ENCODE measurements at regions not wholly inside any gene's neighbourhood (a gene's known extent, or its start where the extent isn't known, plus 50 kb on each side); places are given as distances from the start of the nearest gene placed in this dataset.

DNA sequence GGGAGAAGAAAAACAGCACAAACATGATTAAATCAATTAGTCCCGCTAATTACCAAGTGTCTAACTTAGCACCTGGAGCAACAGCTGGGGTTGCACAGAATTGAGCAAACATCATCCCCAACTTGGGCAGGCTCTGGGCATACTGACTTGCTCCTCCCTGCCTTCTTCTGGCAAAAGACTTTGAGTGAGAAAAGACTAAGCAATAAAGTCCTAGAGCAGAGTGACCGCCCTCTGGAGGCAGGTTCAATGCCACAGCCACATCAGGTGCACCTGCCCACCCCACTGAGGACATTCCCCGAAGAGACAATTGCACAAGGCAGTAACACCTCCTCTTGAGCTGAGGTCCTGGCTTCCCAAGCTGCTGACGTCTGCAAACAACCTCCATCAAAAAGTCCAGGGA is 358.3 kb downstream of the SOX9 start:
- no peak for DNase-seq

DNA sequence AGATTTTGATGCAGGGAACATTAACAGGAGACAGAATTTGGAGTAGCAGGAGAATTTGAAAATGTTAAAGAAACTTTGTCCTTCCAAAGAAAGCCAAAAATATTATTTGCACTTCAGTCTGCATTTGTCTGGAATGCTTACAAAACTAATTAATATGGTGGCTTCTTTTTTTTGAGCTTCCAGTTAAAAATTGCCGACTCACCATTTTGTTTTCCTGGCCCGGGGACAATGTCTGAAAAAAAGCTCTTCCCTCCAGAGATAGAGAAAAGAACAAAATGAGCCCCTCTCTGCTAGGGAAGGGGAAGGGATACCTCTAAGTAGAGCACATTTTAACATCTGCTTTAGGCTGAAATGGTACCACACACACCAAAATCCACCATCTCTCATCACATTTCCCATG is 360.8 kb downstream of the SOX9 start:
- DNase-seq, result no peak

DNA sequence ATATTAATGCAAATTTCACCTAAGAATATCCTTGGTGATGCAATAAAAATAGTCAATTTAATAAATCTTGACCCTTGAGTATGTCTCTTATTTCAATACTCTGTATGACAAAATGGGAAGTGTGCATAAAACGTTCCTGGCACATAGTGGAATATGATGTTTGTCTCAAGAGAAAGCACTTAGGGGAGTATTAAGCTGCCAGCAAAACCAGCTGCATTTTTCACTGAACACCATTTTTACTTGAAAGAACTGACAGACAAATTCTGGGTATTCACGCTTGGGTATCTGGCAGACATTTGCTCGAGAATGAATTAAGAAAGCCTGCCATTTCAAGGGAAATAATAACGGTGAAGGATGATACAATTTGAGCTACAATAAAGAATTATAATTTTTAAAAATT is 364.8 kb downstream of the SOX9 start:
- DNase-seq, result no peak

DNA sequence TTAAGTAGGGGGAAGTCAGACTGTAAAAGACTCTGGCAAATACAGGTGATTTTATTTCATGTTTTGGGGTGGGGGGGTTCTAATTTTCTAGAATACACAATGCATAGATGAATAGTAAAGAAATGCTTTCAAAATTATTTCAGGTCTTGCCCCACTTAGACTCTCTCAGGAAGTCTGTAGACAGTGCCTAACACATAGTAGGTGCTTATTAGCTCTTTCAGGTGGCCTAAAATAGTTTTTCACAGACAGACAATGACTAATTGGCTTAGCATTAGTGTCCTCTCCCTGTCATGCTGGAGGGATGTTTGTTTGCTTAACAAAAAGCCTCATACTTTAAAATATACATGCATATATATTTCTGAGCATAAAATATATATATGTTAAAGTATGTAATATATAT is 366.0 kb downstream of the SOX9 start:
- no peak for DNase-seq

DNA sequence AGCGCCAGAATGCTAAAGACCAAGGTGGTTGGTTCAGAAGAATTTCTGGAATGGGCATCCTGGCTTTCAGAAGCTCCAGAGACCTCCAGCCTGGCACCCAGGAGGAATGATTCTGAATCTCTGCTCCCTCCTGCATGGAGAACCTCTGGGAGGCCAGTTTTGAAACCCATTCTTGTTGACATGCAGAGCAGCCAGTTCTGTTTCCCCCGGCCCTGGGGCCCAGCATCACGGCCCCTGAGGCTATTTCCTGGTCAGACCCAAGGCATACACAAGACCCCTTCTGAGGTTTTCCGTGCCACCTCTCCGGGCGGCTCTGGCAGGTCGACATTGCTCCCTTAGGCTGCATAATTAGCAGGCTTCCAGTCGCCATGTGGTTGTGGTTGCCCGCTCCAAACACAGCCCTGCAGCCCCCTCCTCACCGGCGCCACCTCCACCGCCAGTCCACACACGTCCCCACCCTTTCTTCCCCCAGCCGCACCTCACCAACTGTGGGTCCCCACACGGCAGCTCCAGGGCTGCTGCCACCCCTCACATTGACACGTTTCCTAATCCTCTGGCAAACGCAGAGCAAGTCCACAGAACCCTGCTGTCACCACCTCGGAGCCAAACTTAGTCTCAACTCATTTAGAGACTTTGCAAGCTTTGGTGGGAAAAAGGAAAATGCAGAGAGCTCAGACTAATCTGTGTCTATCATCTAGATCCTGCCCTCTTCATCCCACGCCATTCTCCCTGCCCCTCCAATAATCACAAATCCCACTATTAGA is 367.1 kb downstream of the SOX9 start:
- DNase-seq, result no peak

DNA sequence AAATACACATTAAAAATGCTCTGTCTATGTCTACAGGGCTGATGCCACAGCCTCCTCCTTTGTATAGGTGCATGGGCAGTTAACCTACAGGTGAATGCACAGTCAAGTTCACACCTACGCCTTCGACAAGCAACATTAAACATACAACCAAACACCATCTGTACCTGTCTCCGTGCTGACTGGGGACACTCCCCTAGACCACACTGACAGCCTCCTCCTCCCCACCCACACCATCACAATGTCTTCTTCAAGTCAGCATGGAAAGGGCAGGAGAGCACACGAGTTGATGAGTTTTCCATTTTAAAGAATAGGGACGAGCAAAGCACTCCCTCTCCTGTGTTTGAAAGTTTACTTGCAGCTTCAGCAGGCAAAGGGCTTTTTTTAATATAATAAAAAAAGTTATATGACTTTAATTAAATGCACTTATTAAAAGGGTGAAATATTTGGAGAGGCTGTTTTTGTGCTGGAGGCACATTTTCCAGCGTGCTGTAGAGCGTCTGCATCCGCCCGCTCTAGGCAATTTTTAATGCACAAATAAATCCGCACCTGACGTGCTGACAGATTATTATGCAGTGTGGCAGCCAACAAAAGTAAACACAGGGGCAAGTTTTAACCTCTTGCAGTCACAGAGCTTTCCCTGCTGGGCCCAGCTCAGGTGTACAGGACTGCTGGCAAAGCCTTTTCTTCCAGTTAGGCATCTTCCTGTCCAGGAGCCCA is 367.9 kb downstream of the SOX9 start:
- peak; percentile 15 for DNase-seq

- no peak for DNase-seq
Measured at GRCh38 chr17:72489272-72489641, 368.4 kb downstream of the SOX9 start.

- DNase-seq, result no peak
Measured at GRCh38 chr17:72491102-72491501, 370.3 kb downstream of the SOX9 start.

GRCh38 chr17:72492494-72492893 is 371.7 kb downstream of the SOX9 start:
- DNase-seq, result no peak

DNA sequence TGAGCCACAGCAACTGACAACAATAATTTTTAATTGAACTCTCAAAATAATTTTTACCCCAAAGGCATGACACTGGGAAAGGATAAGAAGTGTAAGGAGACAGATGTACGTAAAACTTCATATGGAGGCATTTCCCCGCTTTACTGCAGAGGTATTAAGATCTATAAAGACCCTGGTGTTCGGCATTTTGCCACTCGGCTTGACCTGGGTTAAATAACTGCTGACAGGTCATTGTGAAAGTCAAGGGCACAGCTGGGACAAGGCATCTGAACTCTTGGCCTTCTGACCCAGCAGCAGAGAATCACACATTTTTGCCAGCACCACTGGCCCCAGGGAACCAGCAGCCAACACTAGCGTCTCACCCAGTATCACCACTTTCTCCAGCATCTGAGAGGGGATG is 372.1 kb downstream of the SOX9 start:
- DNase-seq, result no peak

GRCh38 chr17:72494566-72494965 is 373.7 kb downstream of the SOX9 start:
- no peak for DNase-seq

DNA sequence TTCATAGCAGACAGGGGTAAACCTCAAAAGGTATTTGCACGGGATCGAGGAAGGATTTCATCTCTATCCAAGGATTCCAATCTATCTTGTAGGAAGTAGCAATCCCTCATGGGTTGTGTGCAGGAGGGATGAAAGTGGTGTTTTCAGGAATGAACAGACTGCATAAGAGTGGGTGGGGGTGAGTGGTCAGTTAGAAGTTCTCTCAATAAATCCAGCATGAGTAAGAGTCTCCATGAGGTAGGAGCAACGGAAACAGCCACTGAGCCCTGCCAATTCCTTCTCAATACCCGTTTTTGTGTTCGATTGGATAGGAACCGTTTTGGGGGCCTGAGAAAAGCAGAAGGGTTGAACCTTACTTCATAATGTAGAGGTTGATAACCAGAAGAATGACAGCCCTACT is 375.6 kb downstream of the SOX9 start:
- no peak for DNase-seq

- DNase-seq, result no peak
Measured at GRCh38 chr17:72497915-72498314, 377.1 kb downstream of the SOX9 start.

DNA sequence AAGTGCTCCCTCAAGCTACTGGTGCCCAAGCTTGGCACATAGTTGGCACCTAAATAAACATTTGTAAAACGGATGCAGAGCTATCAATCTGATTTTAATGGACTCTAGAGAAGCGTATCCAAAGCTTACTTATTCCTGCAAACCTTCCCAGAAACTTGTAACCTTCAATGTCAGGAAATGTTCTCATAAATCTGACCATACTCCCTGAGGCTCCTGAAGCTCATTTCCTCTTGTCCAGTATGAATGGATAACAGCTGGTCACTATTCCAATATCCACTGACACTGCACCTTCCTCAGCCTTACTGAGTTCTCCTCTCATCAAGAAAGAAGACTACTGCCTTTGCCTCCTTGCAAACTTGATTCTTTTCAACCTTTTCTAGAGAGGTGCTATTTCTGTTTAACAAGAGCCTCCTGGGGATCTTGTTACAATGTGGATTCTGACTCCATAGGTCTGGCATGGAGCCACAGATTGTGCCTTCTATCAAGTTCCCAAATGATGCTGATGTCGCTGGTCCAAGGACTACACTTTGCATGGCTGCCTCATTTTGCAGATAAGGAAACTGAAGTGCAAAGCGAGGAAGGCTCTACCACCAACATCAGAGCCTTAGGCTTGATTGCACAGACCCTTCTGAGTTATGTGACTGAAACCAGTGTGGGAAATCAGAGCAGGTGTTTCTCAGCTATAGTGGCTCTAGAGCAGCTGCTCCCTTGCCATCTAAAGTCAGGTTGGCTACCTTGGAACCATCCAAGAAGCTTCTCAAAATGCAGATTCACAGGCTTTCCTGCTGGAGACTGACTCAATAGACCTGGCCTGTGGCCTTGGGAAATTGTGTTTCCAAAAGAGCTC is 377.8 kb downstream of the SOX9 start:
- DNase-seq, result no peak

DNA sequence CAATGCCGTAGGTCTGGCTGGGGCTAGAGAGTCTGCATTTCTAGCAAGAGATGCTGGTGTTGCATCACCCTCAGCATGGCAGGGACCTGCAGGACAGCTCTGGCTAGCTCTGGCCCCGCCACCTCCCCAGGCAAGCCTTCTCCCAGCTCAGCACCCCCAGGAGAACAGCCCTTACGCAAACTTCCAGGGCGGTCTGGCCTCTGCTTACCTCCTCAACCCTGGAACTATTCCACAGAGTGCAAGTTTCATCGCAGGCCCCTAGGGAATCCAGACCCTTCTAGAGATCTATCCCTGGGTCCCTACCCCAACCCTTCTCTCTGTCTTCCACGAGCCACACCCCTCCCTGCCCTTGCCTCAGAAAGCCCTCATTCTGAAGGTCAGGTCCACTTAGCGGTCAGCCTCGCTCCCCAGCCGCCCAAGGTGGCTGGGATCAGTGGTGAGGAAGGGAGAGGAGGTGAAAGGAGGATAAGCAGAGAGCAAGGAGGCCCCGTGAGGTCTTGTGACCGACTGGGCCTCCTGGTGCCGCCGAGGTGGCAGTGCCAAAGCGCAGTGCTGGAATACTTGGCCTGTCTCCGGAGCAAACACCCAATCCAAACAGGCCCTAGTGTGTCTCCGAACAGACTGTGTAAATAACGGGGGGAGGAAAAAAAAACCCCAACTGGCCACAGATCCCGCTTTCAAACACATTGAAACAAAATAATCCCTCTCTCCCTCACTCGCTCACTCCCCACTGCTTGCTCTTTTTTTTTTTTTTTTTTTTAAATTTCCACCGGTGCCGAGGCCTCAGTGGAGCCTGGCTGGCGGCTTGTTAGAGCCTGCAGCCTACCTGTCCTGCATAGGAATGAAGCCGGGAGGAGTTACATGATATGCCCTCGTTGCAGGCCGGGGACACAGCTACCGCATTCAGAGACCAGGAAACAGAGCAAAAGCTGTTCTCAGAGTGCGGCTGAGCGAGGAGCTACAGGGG is 380.9 kb downstream of the SOX9 start:
- no peak for DNase-seq

- no peak for DNase-seq
Measured at GRCh38 chr17:72502371-72503341, 381.8 kb downstream of the SOX9 start.

DNA sequence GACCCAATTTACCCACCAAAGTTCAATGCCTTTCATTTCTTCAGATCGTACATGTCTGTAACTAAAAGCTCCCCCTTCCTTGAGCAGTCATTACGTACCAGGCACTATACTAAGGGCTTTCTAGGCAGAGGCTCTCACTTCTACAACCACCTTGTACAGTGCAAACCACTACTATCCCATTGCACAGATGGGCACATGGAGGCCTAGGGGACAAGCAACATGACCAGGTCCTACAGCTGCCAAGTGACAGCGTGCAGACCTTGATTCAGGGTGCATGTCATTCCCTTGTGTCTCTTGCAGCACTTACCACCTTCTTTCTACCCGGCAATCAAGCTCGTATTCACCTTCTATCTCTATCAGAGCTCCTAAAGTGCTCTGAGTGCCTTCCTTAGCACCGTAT is 382.7 kb downstream of the SOX9 start:
- no peak for DNase-seq

GRCh38 chr17:72504783-72505182 is 384.0 kb downstream of the SOX9 start:
- DNase-seq, result no peak

DNA sequence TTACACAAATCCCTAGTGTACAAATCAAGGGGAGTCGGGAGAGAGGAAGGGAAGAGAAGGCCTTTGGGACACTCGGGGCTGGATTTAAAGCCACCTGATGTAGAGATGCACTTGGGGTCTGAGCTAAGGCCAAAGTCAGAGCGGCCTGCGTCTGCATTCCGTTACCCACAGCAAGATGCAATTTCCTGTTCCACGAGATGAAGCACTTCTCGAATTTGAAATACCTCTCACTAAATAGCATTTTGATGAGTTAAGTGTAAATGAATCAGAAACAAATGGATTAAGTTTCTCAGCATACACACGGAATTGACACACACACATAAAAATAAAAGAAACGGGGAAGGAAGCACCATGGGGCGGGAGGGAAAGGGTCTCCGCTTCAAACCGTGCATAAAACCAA is 386.0 kb downstream of the SOX9 start:
- DNase-seq, result no peak

GRCh38 chr17:72507370-72507769 is 386.6 kb downstream of the SOX9 start:
- DNase-seq, result no peak

GRCh38 chr17:72510351-72511016 is 389.7 kb downstream of the SOX9 start:
- no peak for DNase-seq
